ENCODE measurements at regions not wholly inside any gene's neighbourhood (a gene's known extent, or its start where the extent isn't known, plus 50 kb on each side); places are given as distances from the start of the nearest gene placed in this dataset.
A peak's percentile ranks its signal among the peaks of the same experiment; 100 is the strongest.

GRCh38 chr2:217097346-217097745, 237.5 kb upstream of the TNP1 start:
- no peaks in the 10 kb centered on the region for H3K79me2 ChIP-seq (ENCODE audit: low read depth)
- H3K4me2 ChIP-seq: no peak overlapping the region
- peaks cover 5% of the 10 kb centered on the region; the same call in 1 of the 2 replicates for H3F3A ChIP-seq (ENCODE audit: insufficient read depth, low read depth)
- H3K4me1 ChIP-seq (replicated peaks; ENCODE audit: insufficient read depth): peaks cover 10% of the 10 kb centered on the region; the same call in 1 of the 2 replicates
- intact Hi-C loops (cut with micrococcal nuclease; ENCODE audit: unreplicated experiment): no loop called here
- H3K27me3 ChIP-seq (ENCODE audit: insufficient read depth, low read depth): no peaks in the 10 kb centered on the region
- no TSS peak for BruUV-seq (replicated peaks)
- H3K9me2 ChIP-seq (ENCODE audit: insufficient read depth): no peaks in the 10 kb centered on the region
- DNase-seq: no peak
- TF ChIP-seq CTCF (conservative IDR thresholded peaks at IDR 0.05) (no peak), EZH2 (IDR thresholded peaks at IDR 0.05; ENCODE audit: low read depth) (no peak)
- no peak overlapping the region for H3K27ac ChIP-seq
- H3K4me3 ChIP-seq: no peak overlapping the region
- no peak overlapping the region for H2AFZ ChIP-seq
- CTCF ChIA-PET: no interaction called here
- no peaks in the 10 kb centered on the region for H3K9me3 ChIP-seq (ENCODE audit: insufficient read depth, low read depth)
- POLR2A ChIA-PET (ENCODE audit: unreplicated experiment): no interaction called here
- H4K20me1 ChIP-seq (ENCODE audit: insufficient read depth): no peaks in the 10 kb centered on the region
- no peaks in the 10 kb centered on the region for H3K36me3 ChIP-seq (ENCODE audit: low read depth)

- H3K4me2 ChIP-seq: no peak overlapping the region
- no peaks in the 10 kb centered on the region for H3K9me2 ChIP-seq (ENCODE audit: insufficient read depth)
- no peaks in the 10 kb centered on the region for H3K36me3 ChIP-seq (ENCODE audit: low read depth)
- no peak for DNase-seq
- no peaks in the 10 kb centered on the region for H3K9me3 ChIP-seq (ENCODE audit: insufficient read depth, low read depth)
- peaks cover 10% of the 10 kb centered on the region; the same call in 1 of the 2 replicates for H3K4me1 ChIP-seq (replicated peaks; ENCODE audit: insufficient read depth)
- H3K79me2 ChIP-seq (ENCODE audit: low read depth): no peaks in the 10 kb centered on the region
- H4K20me1 ChIP-seq (ENCODE audit: insufficient read depth): no peaks in the 10 kb centered on the region
- ChIA-PET POLR2A (ENCODE audit: unreplicated experiment) (no interaction called here), CTCF (interaction anchor here (0.5 kb wide), 1 partner anchor 414 kb away, joined by 3 read pairs; no protein-coding TSS in a partner anchor)
- H2AFZ ChIP-seq: no peak overlapping the region
- intact Hi-C loops (cut with micrococcal nuclease; ENCODE audit: unreplicated experiment): no loop called here
- H3K4me3 ChIP-seq: no peak overlapping the region
- TF ChIP-seq EZH2 (IDR thresholded peaks at IDR 0.05; ENCODE audit: low read depth) (no peak), CTCF (conservative IDR thresholded peaks at IDR 0.05) (no peak)
- H3F3A ChIP-seq (ENCODE audit: insufficient read depth, low read depth): peaks cover 5% of the 10 kb centered on the region; the same call in 1 of the 2 replicates
- H3K27ac ChIP-seq: no peak overlapping the region
- BruUV-seq (replicated peaks): no TSS peak
- H3K27me3 ChIP-seq (ENCODE audit: insufficient read depth, low read depth): no peaks in the 10 kb centered on the region
These were observed 236.8 kb upstream of the TNP1 start for GRCh38 chr2:217096474-217097225.

DNA sequence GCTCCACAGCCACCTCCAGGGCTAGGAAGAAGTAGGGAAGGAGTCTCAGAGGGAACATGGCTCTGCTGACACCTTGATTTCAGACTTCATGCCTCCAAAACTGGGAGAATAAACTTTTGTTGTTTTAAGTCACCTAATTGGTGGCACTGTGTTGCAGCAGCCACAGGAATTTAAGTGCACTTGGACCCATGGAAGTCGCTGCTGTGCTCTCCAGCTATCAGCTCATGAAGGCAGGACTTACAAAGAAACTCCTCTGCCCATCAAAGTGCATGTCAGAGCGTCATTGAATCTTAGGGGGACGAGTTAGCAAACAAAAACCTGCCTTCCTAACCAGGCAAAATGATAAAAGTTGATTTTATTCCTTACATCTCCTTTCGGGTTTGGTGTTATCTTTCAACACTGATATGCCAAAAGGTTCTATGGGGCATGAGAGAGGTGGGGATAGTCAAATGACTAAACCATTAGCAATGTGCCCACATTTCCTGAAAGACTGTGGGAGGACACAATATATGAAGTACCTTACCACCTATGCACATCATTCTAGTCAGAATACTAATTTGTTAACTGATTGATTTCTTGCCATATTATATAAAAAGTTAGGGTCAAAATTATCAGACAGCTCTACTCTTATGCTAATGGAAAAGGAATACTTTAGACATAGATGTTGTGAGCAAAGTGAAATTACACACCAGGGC, 235.8 kb upstream of the TNP1 start:
- Histone ChIP-seq H3K9me3 (ENCODE audit: insufficient read depth, low read depth) (no peaks in the 10 kb centered on the region), H3K27me3 (ENCODE audit: insufficient read depth, low read depth) (no peaks in the 10 kb centered on the region), H3K4me3 (no peak overlapping the region), H4K20me1 (ENCODE audit: insufficient read depth) (no peaks in the 10 kb centered on the region), H3K79me2 (ENCODE audit: low read depth) (no peaks in the 10 kb centered on the region), H3K27ac (no peak overlapping the region), H3K4me1 (replicated peaks; ENCODE audit: insufficient read depth) (peaks cover 10% of the 10 kb centered on the region; the same call in 1 of the 2 replicates), H3K4me2 (0 out of 2 replicates have a peak overlapping the region, but pooled peaks have one; percentile 18), H3F3A (ENCODE audit: insufficient read depth, low read depth) (peaks cover 5% of the 10 kb centered on the region; the same call in 1 of the 2 replicates), H3K9me2 (ENCODE audit: insufficient read depth) (no peaks in the 10 kb centered on the region), H3K36me3 (ENCODE audit: low read depth) (no peaks in the 10 kb centered on the region), H2AFZ (no peak overlapping the region)
- peak in 1 of 2 experiments; percentile 62 for DNase-seq
- intact Hi-C loops (cut with micrococcal nuclease; ENCODE audit: unreplicated experiment): loop anchor here (1.0 kb wide), 1 partner anchor 403 kb away; no protein-coding TSS in a partner anchor
- TF ChIP-seq CTCF (conservative IDR thresholded peaks at IDR 0.05) (no peak), EZH2 (IDR thresholded peaks at IDR 0.05; ENCODE audit: low read depth) (no peak)
- BruUV-seq (replicated peaks): no TSS peak
- ChIA-PET POLR2A (ENCODE audit: unreplicated experiment) (interaction anchor here (0.6 kb wide), 1 partner anchor 88 kb away, joined by 3 read pairs; no protein-coding TSS in a partner anchor), CTCF (no interaction called here)

Measured in PC-9 (cell line).